Astrocyte of the cerebellum (primary cell): ENCODE measurements at regions not wholly inside any gene's neighbourhood (a gene's known extent, or its start where the extent isn't known, plus 50 kb on each side); places are given as distances from the start of the nearest gene placed in this dataset.

Source experiments
- DNase-seq: peaks from one replicate; pipeline ENCODE4 v3.0.0-alpha.2; 2011; ENCODE audit warnings: low read depth
- H3K4me3 ChIP-seq: 2 replicates; pipeline ENCODE4 v1.5.1; 2011; ENCODE audit warnings: mild to moderate bottlenecking, low read depth, low read length, moderate library complexity
- in situ Hi-C: cut with HindIII; loops from 2 replicates; pipeline ENCODE4 v1.10.0; 2017; ENCODE audit warnings: low sequenced_read_pairs
- TF ChIP-seq, protein P1 (sequence below): IDR thresholded peaks from 2 replicates; pipeline ENCODE4 v1.5.1; 2012; ENCODE audit warnings: low read length, low read depth, moderate library complexity, mild to moderate bottlenecking; ENCODE audit errors: missing control alignments

DNA sequence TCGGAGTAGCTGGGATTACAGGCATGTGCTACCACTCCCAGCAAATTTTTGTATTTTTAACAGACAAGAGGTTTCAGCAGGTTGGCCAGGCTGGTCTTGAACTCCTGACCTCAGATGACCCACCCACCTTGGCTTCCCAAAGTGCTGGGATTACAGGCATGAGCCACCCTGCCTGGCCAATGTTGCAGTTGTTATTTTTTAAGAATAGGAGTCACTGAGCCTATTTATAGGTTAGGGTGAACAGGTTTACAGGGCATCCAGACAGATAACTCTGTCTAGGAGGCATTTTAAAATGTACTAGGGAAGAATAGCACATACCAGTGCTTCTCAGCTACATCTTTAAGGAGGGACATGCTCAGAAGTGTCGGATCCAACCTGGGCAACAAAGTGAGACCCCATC is 60.1 kb upstream of the BNC2 start:
- H3K4me3 ChIP-seq: no peak overlapping the region
- no peak for DNase-seq
- TF ChIP-seq, protein P1, sequence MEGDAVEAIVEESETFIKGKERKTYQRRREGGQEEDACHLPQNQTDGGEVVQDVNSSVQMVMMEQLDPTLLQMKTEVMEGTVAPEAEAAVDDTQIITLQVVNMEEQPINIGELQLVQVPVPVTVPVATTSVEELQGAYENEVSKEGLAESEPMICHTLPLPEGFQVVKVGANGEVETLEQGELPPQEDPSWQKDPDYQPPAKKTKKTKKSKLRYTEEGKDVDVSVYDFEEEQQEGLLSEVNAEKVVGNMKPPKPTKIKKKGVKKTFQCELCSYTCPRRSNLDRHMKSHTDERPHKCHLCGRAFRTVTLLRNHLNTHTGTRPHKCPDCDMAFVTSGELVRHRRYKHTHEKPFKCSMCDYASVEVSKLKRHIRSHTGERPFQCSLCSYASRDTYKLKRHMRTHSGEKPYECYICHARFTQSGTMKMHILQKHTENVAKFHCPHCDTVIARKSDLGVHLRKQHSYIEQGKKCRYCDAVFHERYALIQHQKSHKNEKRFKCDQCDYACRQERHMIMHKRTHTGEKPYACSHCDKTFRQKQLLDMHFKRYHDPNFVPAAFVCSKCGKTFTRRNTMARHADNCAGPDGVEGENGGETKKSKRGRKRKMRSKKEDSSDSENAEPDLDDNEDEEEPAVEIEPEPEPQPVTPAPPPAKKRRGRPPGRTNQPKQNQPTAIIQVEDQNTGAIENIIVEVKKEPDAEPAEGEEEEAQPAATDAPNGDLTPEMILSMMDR: no peak
- in situ Hi-C loops: no loop called here

- no peak overlapping the region for H3K4me3 ChIP-seq
- TF ChIP-seq, protein P1: no peak
- in situ Hi-C loops: no loop called here
- DNase-seq: no peak
These were observed 57.9 kb upstream of the BNC2 start for GRCh38 chr9:16928179-16928945.

DNA sequence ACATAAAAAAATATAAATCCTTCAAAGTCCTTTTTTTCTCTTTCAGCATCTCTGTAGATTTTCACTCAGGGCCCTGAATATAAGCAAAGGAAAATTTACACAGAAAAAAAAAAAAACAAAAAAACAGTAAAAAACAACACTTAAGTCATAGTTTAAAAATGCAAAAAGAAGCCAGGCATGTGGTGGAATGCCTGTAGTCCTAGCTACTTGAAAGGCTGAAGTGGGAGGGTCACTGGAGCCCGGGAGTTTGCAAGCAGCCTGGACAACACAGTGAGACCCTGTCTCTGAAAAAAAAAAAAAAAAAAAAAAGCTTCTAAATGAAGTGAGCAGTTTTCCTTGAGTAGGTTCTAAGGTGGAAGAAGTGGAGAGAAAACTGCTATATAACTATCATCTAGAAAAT is 55.0 kb upstream of the BNC2 start:
- no peak overlapping the region for H3K4me3 ChIP-seq
- TF ChIP-seq, protein P1: no peak
- in situ Hi-C loops: no loop called here
- no peak for DNase-seq

DNA sequence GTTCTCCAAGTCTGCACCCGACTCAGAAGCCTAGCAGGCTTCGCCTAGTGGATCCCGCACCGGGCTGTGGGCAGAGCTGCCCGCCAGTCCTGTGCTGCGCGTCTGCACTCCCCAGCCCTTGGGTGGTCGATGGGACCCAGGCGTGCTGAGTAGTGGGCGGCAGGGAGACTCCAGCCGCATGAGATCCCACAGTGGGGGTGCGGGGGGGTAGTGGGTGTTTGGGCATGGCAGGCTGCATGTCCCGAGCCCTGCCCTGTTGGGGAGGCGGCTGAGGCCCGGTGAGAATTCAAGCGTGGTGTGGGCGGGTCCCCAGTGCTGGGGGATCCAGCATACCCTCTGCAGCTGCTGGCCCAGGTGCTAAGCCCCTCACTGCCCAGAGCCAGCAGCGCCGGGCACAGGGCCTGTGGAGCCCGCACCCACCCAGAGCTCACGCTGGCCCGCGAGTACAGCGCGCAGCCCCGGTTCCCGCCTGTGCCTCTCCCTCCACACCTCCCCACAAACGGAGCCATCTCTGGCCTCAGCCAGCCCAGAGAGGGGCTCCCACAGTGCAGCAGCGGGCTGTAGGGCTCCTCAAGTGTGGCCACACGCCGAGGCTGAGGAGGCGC is 53.9 kb upstream of the BNC2 start:
- in situ Hi-C loops: no loop called here
- no peak overlapping the region for H3K4me3 ChIP-seq
- TF ChIP-seq, protein P1: no peak
- no peak for DNase-seq

GRCh38 chr9:16921855-16922254 is 51.4 kb upstream of the BNC2 start:
- no peak for DNase-seq
- in situ Hi-C loops: no loop called here
- TF ChIP-seq, protein P1: no peak
- no peak overlapping the region for H3K4me3 ChIP-seq
